GM12864 (cell line): ENCODE measurements at regions not wholly inside any gene's neighbourhood (a gene's known extent, or its start where the extent isn't known, plus 50 kb on each side); places are given as distances from the start of the nearest gene placed in this dataset.
A peak's percentile ranks its signal among the peaks of the same experiment; 100 is the strongest.

ENCODE experiments used
- DNase-seq: peaks from one replicate; pipeline ENCODE4 v3.0.0-alpha.2; 2011; ENCODE audit warnings: low read depth
- H3K4me3 ChIP-seq: 2 replicates; pipeline ENCODE4 v1.5.1; 2011; ENCODE audit warnings: mild to moderate bottlenecking, low read depth, low read length, control low read depth
- CTCF ChIP-seq: IDR thresholded peaks from 2 replicates; pipeline ENCODE4 v1.5.1; 2011; ENCODE audit warnings: low read depth, mild to moderate bottlenecking, moderate library complexity, low read length, control low read depth, inconsistent platforms; ENCODE audit errors: missing control alignments

- peak; percentile 40 for TF ChIP-seq CTCF
- DNase-seq, result no peak
- peak overlapping the region; percentile 83 for H3K4me3 ChIP-seq
Measured at GRCh38 chr7:25949736-25950487, 202.1 kb upstream of the NFE2L3 start.

DNA sequence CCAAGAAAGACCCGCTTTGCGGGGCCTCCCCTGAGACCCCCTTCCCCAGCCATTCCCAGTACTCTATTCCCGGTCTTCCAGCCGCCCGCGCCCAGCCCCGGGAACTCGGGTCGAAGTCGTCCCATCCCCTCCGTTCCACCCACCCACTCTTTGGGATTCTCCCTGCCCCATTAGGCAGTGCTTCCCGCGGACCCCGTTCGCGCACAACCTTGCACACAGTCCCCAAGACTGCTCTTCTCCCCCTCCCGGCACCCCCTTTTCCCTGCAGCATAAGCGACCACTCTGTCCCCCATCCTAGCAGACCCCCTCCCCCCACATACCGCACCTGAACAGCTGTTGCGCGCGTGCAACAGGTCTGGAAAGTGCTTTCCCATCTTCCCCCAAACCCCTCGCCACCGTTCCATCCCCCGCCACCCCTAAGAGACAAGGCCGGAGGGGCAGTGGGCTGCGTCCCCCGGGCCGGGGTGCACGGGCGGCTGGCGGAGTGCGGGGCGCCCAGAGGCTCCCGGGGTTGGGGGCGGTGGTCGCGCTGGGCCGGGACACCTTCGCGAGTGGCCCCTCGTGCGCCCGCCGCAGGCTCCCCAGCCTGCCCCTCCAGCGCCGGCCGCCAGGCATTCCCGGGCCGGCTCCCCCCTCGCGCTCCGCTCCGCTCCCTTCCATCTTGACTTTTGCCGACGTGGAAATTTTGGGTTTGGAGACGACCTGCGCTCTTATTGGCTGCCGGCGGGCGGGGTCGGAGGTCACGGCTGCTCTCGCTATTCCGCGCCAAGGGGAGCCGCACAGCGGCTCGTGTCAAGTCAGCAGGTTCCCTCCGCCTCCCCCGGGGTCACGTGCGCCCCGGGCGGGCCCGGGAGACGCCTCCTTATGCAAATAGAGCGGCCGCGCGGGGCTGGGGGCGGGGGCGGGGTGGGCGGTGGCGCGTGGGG is 201.2 kb upstream of the NFE2L3 start:
- peak; percentile 86 for DNase-seq
- peak overlapping the region; percentile 83 for H3K4me3 ChIP-seq
- no peak for TF ChIP-seq CTCF

GRCh38 chr7:25951414-25952260 is 200.4 kb upstream of the NFE2L3 start:
- no peak for TF ChIP-seq CTCF
- no peak for DNase-seq
- H3K4me3 ChIP-seq, result peak overlapping the region; percentile 66

- DNase-seq, result no peak
- H3K4me3 ChIP-seq, result no peak overlapping the region
- no peak for TF ChIP-seq CTCF
Measured at GRCh38 chr7:25952261-25953057, 199.5 kb upstream of the NFE2L3 start.

DNA sequence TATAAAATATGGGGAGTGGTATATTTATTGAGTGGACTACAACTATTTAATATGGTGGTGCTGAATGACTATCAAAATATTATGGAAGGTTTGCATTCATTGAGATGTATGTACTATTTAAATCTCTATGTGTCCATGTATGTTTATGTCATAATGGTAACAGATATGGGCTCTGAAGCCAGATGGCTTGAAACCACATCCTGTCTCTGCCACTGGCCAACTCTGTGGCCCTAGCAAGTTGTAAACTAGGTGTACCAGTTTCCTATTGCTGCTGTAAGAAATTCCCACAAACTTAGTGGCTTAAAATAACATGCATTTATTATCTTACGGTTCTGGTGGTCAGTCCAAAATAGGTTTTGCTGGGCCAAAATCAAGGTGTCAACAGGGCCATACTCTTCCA is 198.1 kb upstream of the NFE2L3 start:
- no peak for DNase-seq
- no peak for TF ChIP-seq CTCF

DNA sequence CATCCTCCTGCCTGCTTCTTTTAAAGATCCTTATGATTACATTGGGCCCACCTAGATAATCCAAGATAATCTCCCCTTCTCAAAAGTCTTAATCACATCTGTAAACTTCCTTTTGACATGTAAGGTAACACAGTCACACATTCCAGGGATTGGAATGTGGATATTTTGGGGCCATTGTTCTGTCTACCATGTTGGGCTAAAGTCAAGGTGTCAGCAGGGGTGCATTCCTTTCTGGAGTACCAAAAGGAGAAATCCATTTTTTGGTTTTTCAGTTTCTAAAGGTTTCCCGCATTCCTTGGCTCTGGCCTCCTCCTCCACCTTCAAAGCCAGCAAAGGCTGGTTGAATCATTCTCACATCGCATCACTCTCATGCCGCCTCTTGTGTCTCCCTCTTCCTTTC is 197.6 kb upstream of the NFE2L3 start:
- H3K4me3 ChIP-seq, result no peak overlapping the region
- no peak for DNase-seq
- no peak for TF ChIP-seq CTCF

More for the DNA sequence above, 198.1 kb upstream of the NFE2L3 start:
- no peak overlapping the region for H3K4me3 ChIP-seq
